Parathyroid adenoma (tissue), 2 donors: ENCODE measurements at regions not wholly inside any gene's neighbourhood (a gene's known extent, or its start where the extent isn't known, plus 50 kb on each side); places are given as distances from the start of the nearest gene placed in this dataset.
"Not testable (repeated sequence)": the region's sequence is repeated elsewhere in the genome, so short reads cannot be mapped to it uniquely, and the experiment has no call there.

Experiments used
- H2AFZ ChIP-seq: fragments of 300-600 bp; sonication (generic); one replicate; pipeline ENCODE4 v1.7.0; 2017; ENCODE audit warnings: antibody characterized with exemption, mild to moderate bottlenecking
- H3K27ac ChIP-seq: fragments of 300-600 bp; sonication (generic); one replicate; pipeline ENCODE4 v1.7.0; 2017
- H3K27me3 ChIP-seq: fragments of 300-600 bp; sonication (generic); one replicate; pipeline ENCODE4 v1.7.0; 2017; ENCODE audit warnings: low read length; ENCODE audit not compliant: control insufficient read depth, insufficient read depth
- H3K36me3 ChIP-seq: fragments of 300-600 bp; sonication (generic); one replicate; pipeline ENCODE4 v1.7.0; 2017; ENCODE audit warnings: low read length; ENCODE audit not compliant: control insufficient read depth, insufficient read depth
- H3K4me1 ChIP-seq: fragments of 300-600 bp; sonication (generic); one replicate; pipeline ENCODE4 v1.7.0; 2017; ENCODE audit warnings: control low read depth
- H3K4me2 ChIP-seq: fragments of 300-600 bp; sonication (generic); one replicate; pipeline ENCODE4 v1.7.0; 2017; ENCODE audit warnings: low read length
- H3K4me3 ChIP-seq: fragments of 300-600 bp; sonication (generic); one replicate; pipeline ENCODE4 v1.7.0; 2017; ENCODE audit warnings: low read depth, low read length
- H3K79me2 ChIP-seq: fragments of 300-600 bp; sonication (generic); one replicate; pipeline ENCODE4 v1.7.0; 2017; ENCODE audit warnings: control low read depth
- H3K9ac ChIP-seq: fragments of 300-600 bp; sonication (generic); one replicate; pipeline ENCODE4 v1.7.0; 2017; ENCODE audit warnings: mild to moderate bottlenecking
- H3K9me3 ChIP-seq: fragments of 300-600 bp; sonication (generic); one replicate; pipeline ENCODE4 v1.7.0; 2017; ENCODE audit warnings: low read length; ENCODE audit not compliant: control insufficient read depth
- CTCF ChIP-seq: fragments of 300-600 bp; sonication (generic); IDR thresholded peaks from one replicate; pipeline ENCODE4 v1.7.0; 2017; ENCODE audit warnings: antibody characterized with exemption, mild to moderate bottlenecking
- donor health status: primary hyperparathyroidism.

GRCh38 chr1:8238141-8239038, 79.5 kb upstream of the SLC45A1 start:
- no peaks in the 10 kb centered on the region for H3K36me3 ChIP-seq
- no peaks in the 10 kb centered on the region for H3K79me2 ChIP-seq
- no peak overlapping the region for H2AFZ ChIP-seq
- no peak overlapping the region for H3K4me2 ChIP-seq
- TF ChIP-seq CTCF = no peak
- no peak overlapping the region for H3K27ac ChIP-seq
- no peaks in the 10 kb centered on the region for H3K27me3 ChIP-seq
- no peak overlapping the region for H3K9ac ChIP-seq
- H3K4me1 ChIP-seq = no peaks in the 10 kb centered on the region
- H3K4me3 ChIP-seq = no peak overlapping the region
- no peaks in the 10 kb centered on the region for H3K9me3 ChIP-seq

- no peaks in the 10 kb centered on the region for H3K79me2 ChIP-seq
- H3K4me2 ChIP-seq = no peak overlapping the region
- no peaks in the 10 kb centered on the region for H3K4me1 ChIP-seq
- H3K27ac ChIP-seq = no peak overlapping the region
- no peaks in the 10 kb centered on the region for H3K9me3 ChIP-seq
- no peak for TF ChIP-seq CTCF
- no peak overlapping the region for H3K9ac ChIP-seq
- no peak overlapping the region for H3K4me3 ChIP-seq
- no peaks in the 10 kb centered on the region for H3K36me3 ChIP-seq
- no peaks in the 10 kb centered on the region for H3K27me3 ChIP-seq
- H2AFZ ChIP-seq = no peak overlapping the region
These were observed 85.7 kb upstream of the SLC45A1 start for GRCh38 chr1:8232036-8232757.

- no peak overlapping the region for H3K27ac ChIP-seq
- H2AFZ ChIP-seq = no peak overlapping the region
- no peaks in the 10 kb centered on the region for H3K79me2 ChIP-seq
- no peaks in the 10 kb centered on the region for H3K27me3 ChIP-seq
- no peaks in the 10 kb centered on the region for H3K9me3 ChIP-seq
- H3K4me2 ChIP-seq = no peak overlapping the region
- no peaks in the 10 kb centered on the region for H3K36me3 ChIP-seq
- no peak overlapping the region for H3K4me3 ChIP-seq
- H3K9ac ChIP-seq = no peak overlapping the region
- H3K4me1 ChIP-seq = no peaks in the 10 kb centered on the region
- TF ChIP-seq CTCF = no peak
These were observed 87.7 kb upstream of the SLC45A1 start for GRCh38 chr1:8230292-8230621.

- H3K27ac ChIP-seq = no peak overlapping the region
- no peaks in the 10 kb centered on the region for H3K79me2 ChIP-seq
- TF ChIP-seq CTCF = no peak
- H3K4me1 ChIP-seq = no peaks in the 10 kb centered on the region
- H3K9me3 ChIP-seq = no peaks in the 10 kb centered on the region
- H3K4me2 ChIP-seq = no peak overlapping the region
- no peaks in the 10 kb centered on the region for H3K27me3 ChIP-seq
- no peak overlapping the region for H2AFZ ChIP-seq
- no peaks in the 10 kb centered on the region for H3K36me3 ChIP-seq
- no peak overlapping the region for H3K4me3 ChIP-seq
- no peak overlapping the region for H3K9ac ChIP-seq
These were observed 89.7 kb upstream of the SLC45A1 start for GRCh38 chr1:8228253-8228652.

- not testable (repeated sequence) for H3K27ac ChIP-seq, H3K9me3 ChIP-seq, H3K79me2 ChIP-seq, H3K9ac ChIP-seq, H3K4me1 ChIP-seq, H2AFZ ChIP-seq, H3K4me3 ChIP-seq, H3K36me3 ChIP-seq, H3K4me2 ChIP-seq, H3K27me3 ChIP-seq
These were observed 90.2 kb upstream of the SLC45A1 start for GRCh38 chr1:8227674-8228073.
